Caco-2 (cell line): ENCODE measurements at regions not wholly inside any gene's neighbourhood (a gene's known extent, or its start where the extent isn't known, plus 50 kb on each side); places are given as distances from the start of the nearest gene placed in this dataset.

Source experiments
- BruUV-seq: library from RNA; stranded (reverse); fragments of 400-500 nt; replicated peaks from 2 replicates; lab custom pipeline; 2021; lab: Mats Ljungman, UMichigan
- CTCF ChIA-PET: fragments of 300-600 bp; sonication (Branson Sonifier 250); formaldehyde crosslinking; loops from one replicate; lab custom pipeline; 2022; ENCODE audit warnings: antibody characterized with exemption; lab: Charles Lee
- POLR2A ChIA-PET: fragments of 300-600 bp; sonication (Branson Sonifier 250); formaldehyde crosslinking; loops from one replicate; lab custom pipeline; 2022; ENCODE audit warnings: antibody characterized with exemption; lab: Charles Lee
- DNase-seq, 2 experiments: peaks; one replicate each; pipeline versions ENCODE4 v3.0.0 to v3.0.0-alpha.2; 2020 to 2022
- H3K27me3 ChIP-seq: replicated peaks from 2 replicates; pipeline ENCODE4 v1.6.0; 2011; ENCODE audit warnings: low read length; ENCODE audit not compliant: control insufficient read depth, insufficient read depth
- H3K36me3 ChIP-seq: 2 replicates; pipeline ENCODE4 v1.5.1; 2011; ENCODE audit warnings: low read length; ENCODE audit not compliant: control insufficient read depth, insufficient read depth
- H3K4me1 ChIP-seq: fragments of 250-450 bp; sonication (Bioruptor Pico); 2 replicates; pipeline ENCODE4 v1.5.1; 2020; ENCODE audit warnings: mild to moderate bottlenecking
- H3K4me3 ChIP-seq: 2 replicates; pipeline ENCODE4 v1.5.1; 2011; ENCODE audit warnings: low read depth, mild to moderate bottlenecking, control low read depth, low read length
- H3K9me3 ChIP-seq: fragments of 250-450 bp; sonication (Bioruptor Pico); 2 replicates; pipeline ENCODE4 v1.5.1; 2020; ENCODE audit warnings: mild to moderate bottlenecking, moderate library complexity
- H3K27ac Mint-ChIP-seq: one replicate; pipeline ENCODE4 v1.8.0; 2022; ENCODE audit warnings: mixed read lengths; ENCODE audit not compliant: unreplicated experiment
- H3K27me3 Mint-ChIP-seq: one replicate; pipeline ENCODE4 v1.8.0; 2022; ENCODE audit warnings: mixed read lengths; ENCODE audit not compliant: insufficient read depth, unreplicated experiment
- H3K36me3 Mint-ChIP-seq: one replicate; pipeline ENCODE4 v1.8.0; 2022; ENCODE audit warnings: mild to moderate bottlenecking, mixed read lengths; ENCODE audit not compliant: insufficient read depth, unreplicated experiment
- H3K4me1 Mint-ChIP-seq: one replicate; pipeline ENCODE4 v1.8.0; 2022; ENCODE audit warnings: low read depth, mixed read lengths; ENCODE audit not compliant: unreplicated experiment
- H3K4me3 Mint-ChIP-seq: one replicate; pipeline ENCODE4 v1.8.0; 2022; ENCODE audit warnings: mild to moderate bottlenecking, moderate library complexity, mixed read lengths; ENCODE audit not compliant: unreplicated experiment
- H3K9me3 Mint-ChIP-seq: one replicate; pipeline ENCODE4 v1.8.0; 2022; ENCODE audit warnings: mixed read lengths; ENCODE audit not compliant: unreplicated experiment
- intact Hi-C: fragments of 100-400 bp; cut with micrococcal nuclease; formaldehyde crosslinking; loops from one replicate; pipeline ENCODE4 v1.10.0; 2022; ENCODE audit not compliant: unreplicated experiment
- TF ChIP-seq, protein P1 (sequence below), 2 experiments: fragments of 200-600 bp in 1 of 2; IDR thresholded peaks; 1 replicate in 1 of 2; 2 replicates in 1 of 2; pipeline versions ENCODE4 v1.5.1 to v1.8.0; 2011 to 2022; ENCODE audit warnings: antibody characterized with exemption in 1 of 2, control low read depth in 1 of 2, inconsistent platforms in 1 of 2, low read depth in 1 of 2, low read length in 1 of 2, mild to moderate bottlenecking in 1 of 2, moderate library complexity in 1 of 2; ENCODE audit not compliant: insufficient read depth in 1 of 2, severe bottlenecking in 1 of 2, unreplicated experiment in 1 of 2

GRCh38 chr2:59791004-59791618 is 762.3 kb downstream of the BCL11A start:
- TF ChIP-seq, protein P1, sequence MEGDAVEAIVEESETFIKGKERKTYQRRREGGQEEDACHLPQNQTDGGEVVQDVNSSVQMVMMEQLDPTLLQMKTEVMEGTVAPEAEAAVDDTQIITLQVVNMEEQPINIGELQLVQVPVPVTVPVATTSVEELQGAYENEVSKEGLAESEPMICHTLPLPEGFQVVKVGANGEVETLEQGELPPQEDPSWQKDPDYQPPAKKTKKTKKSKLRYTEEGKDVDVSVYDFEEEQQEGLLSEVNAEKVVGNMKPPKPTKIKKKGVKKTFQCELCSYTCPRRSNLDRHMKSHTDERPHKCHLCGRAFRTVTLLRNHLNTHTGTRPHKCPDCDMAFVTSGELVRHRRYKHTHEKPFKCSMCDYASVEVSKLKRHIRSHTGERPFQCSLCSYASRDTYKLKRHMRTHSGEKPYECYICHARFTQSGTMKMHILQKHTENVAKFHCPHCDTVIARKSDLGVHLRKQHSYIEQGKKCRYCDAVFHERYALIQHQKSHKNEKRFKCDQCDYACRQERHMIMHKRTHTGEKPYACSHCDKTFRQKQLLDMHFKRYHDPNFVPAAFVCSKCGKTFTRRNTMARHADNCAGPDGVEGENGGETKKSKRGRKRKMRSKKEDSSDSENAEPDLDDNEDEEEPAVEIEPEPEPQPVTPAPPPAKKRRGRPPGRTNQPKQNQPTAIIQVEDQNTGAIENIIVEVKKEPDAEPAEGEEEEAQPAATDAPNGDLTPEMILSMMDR (IDR thresholded peaks at IDR 0.05; ENCODE audit: insufficient read depth in 1 of 2, low read depth in 1 of 2, low read length in 1 of 2, severe bottlenecking in 1 of 2, unreplicated experiment in 1 of 2): no peak
- Mint-ChIP-seq H3K36me3 (no peaks in the 10 kb centered on the region), H3K27ac (no peak overlapping the region), H3K4me1 (no peaks in the 10 kb centered on the region), H3K4me3 (no peak overlapping the region), H3K9me3 (no peaks in the 10 kb centered on the region), H3K27me3 (peaks cover 5% of the 10 kb centered on the region)
- intact Hi-C loops: no loop called here
- ChIA-PET POLR2A (no interaction called here), CTCF (no interaction called here)
- H3K36me3 ChIP-seq: no peaks in the 10 kb centered on the region
- no peaks in the 10 kb centered on the region for H3K4me1 ChIP-seq
- no peaks in the 10 kb centered on the region for H3K9me3 ChIP-seq
- BruUV-seq: no TSS peak
- no peak for DNase-seq
- H3K27me3 ChIP-seq: no peaks in the 10 kb centered on the region
- no peak overlapping the region for H3K4me3 ChIP-seq

DNA sequence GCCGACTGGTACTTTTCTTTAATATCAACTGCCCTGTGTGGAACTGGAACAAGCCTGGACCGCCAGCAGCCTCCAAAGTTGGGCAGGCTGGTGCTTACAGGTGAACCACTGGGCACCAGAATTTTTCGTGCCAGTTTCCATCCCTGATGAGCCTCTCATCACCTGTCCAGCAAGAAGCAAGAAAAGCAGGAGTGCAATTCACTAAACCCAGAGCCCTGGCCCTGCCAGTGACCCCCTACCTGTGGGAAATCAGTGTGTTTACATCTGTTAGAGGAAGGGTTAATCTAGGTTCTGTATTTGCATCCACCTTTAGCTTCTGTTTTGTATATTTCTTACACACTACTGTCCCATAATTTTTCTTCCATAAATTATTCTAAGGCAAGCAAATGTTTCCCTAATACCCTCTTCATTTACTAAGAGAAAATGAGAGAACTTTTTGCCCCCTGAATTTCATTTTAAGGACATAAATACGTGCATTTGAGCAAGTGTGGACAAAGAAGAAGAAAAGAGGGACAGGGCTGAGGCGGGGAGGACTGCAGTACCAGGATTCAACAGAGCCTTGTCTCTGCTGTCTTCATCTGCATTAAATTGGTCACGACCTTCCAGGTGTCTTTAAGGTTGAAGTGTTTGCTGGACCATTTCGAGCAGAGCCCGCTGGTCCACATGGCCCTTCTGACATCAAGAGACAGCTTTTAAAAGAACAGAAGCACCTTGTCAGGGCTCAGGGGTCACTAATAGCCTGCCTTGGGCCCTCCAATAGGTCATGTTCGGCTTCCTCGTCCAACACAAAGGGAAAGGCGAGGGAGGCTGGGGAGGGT is 763.1 kb downstream of the BCL11A start:
- Mint-ChIP-seq H3K27me3 (peaks cover 5% of the 10 kb centered on the region), H3K4me3 (no peak overlapping the region), H3K4me1 (no peaks in the 10 kb centered on the region), H3K36me3 (no peaks in the 10 kb centered on the region), H3K9me3 (no peaks in the 10 kb centered on the region), H3K27ac (no peak overlapping the region)
- ChIA-PET POLR2A (no interaction called here), CTCF (no interaction called here)
- no TSS peak for BruUV-seq
- no peaks in the 10 kb centered on the region for H3K36me3 ChIP-seq
- no peak overlapping the region for H3K4me3 ChIP-seq
- intact Hi-C loops: no loop called here
- no peaks in the 10 kb centered on the region for H3K27me3 ChIP-seq
- DNase-seq: no peak
- H3K4me1 ChIP-seq: no peaks in the 10 kb centered on the region
- H3K9me3 ChIP-seq: no peaks in the 10 kb centered on the region
- TF ChIP-seq, protein P1 (IDR thresholded peaks at IDR 0.05; ENCODE audit: insufficient read depth in 1 of 2, low read depth in 1 of 2, low read length in 1 of 2, severe bottlenecking in 1 of 2, unreplicated experiment in 1 of 2): no peak

DNA sequence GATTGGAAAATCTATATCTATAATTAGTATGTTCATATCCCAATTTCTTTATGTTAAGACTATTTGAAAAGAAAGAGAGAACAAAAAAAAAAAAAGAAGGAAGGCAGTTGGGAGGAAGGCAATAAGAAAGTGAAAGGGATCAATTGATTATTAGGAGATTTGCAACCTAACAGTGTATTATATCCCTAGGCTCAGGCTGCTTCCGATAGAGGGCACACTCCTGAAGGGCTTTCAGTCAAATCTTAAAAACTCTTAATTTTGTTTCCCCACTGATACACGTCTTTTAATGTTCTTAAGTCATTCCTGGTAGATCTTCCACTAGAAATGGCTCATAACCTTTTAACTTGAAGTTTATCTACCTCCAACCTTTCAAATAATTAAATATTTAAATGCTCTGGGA is 763.9 kb downstream of the BCL11A start:
- intact Hi-C loops: no loop called here
- Mint-ChIP-seq H3K36me3 (no peaks in the 10 kb centered on the region), H3K9me3 (no peaks in the 10 kb centered on the region), H3K4me3 (no peak overlapping the region), H3K27ac (no peak overlapping the region), H3K4me1 (no peaks in the 10 kb centered on the region), H3K27me3 (peaks cover 5% of the 10 kb centered on the region)
- CTCF ChIA-PET: no interaction called here
- Histone ChIP-seq H3K27me3 (no peaks in the 10 kb centered on the region), H3K36me3 (no peaks in the 10 kb centered on the region), H3K4me1 (no peaks in the 10 kb centered on the region), H3K4me3 (no peak overlapping the region), H3K9me3 (no peaks in the 10 kb centered on the region)
- no TSS peak for BruUV-seq
- POLR2A ChIA-PET: no interaction called here
- DNase-seq: no peak
- TF ChIP-seq, protein P1 (IDR thresholded peaks at IDR 0.05; ENCODE audit: insufficient read depth in 1 of 2, low read depth in 1 of 2, low read length in 1 of 2, severe bottlenecking in 1 of 2, unreplicated experiment in 1 of 2): no peak
